ENCODE measurements at regions not wholly inside any gene's neighbourhood (a gene's known extent, or its start where the extent isn't known, plus 50 kb on each side); places are given as distances from the start of the nearest gene placed in this dataset.

DNA sequence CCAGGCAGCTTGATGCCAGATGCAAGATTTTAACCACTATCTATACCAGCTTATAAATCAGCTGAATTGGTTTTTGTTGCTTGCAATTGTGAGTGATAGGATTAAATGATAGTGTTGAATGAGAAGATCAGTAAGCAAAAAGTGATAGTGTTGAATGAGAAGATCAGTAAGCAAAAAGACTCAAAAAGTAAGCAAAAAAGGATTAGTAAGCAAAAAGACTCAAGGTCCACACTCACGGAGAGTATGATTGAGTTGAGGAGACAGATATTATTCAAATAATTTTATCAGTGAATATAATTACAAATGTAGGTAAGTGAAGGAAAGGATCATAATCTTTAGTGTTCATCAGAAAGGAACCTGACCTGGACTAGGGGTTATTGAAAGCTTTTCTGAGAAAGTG, 58.0 kb upstream of the ARRDC3 start:
- Histone ChIP-seq H3K36me3 (ENCODE audit: control insufficient read depth in 2 of 2, extremely low read depth in 1 of 2, insufficient read depth in 2 of 2, low read length in 2 of 2) (no peaks in the 10 kb centered on the region), H3K79me2 (ENCODE audit: control insufficient read depth, insufficient read depth, low read length) (no peaks in the 10 kb centered on the region), H3K4me2 (ENCODE audit: insufficient read depth, low read length) (no peak overlapping the region), H3K27me3 (ENCODE audit: control insufficient read depth in 2 of 2, insufficient read depth in 2 of 2, low read length in 2 of 2) (no peaks in the 10 kb centered on the region), H3K9me3 (replicated peaks; ENCODE audit: control insufficient read depth, insufficient read depth, low read length) (no peaks in the 10 kb centered on the region), H3K9me1 (replicated peaks; ENCODE audit: control insufficient read depth, extremely low read depth, insufficient read depth, low read length) (no peaks in the 10 kb centered on the region), H3K27ac (ENCODE audit: insufficient read depth, low read depth, low read length) (no peak overlapping the region), H3K4me1 (ENCODE audit: control insufficient read depth, extremely low read depth, insufficient read depth, low read length) (no peaks in the 10 kb centered on the region), H2AFZ (ENCODE audit: low read depth, low read length) (no peak overlapping the region), H3K4me3 (replicated peaks in 1 of 3; ENCODE audit: insufficient read depth in 1 of 3, low read depth in 1 of 3, low read length in 3 of 3) (no peak overlapping the region), H4K20me1 (replicated peaks; ENCODE audit: control insufficient read depth, extremely low read depth, insufficient read depth, low read length) (no peaks in the 10 kb centered on the region), H3K9ac (replicated peaks; ENCODE audit: extremely low read depth, insufficient read depth, low read length) (no peak overlapping the region)
- TF ChIP-seq GATA2 (IDR thresholded peaks at IDR 0.05; ENCODE audit: insufficient read depth, insufficient read length, low read depth, low read length), result no peak
- TF ChIP-seq MYC (IDR thresholded peaks at IDR 0.05; ENCODE audit: low read depth, low read length), result no peak
- TF ChIP-seq JUN (IDR thresholded peaks at IDR 0.05; ENCODE audit: borderline replicate concordance, insufficient read depth, insufficient read length, low read depth), result no peak
- FAIRE-seq, result no peak
- ChIA-PET CTCF (interaction anchor here (1.4 to 3.2 kb wide), 2 partner anchors 22 to 638 kb away, joined by 4 to 10 read pairs; no protein-coding TSS in a partner anchor), POLR2A (no interaction called here)
- BruUV-seq (replicated peaks), result no TSS peak
- dilution Hi-C loops (cut with MboI; ENCODE audit: extremely low pct_ligation_motif_present, low sequenced_read_pairs) (no loop called here), intact Hi-C loops (cut with micrococcal nuclease) (no loop called here)
- no peak for DNase-seq (ENCODE audit: low read depth, low spot score)

- H3K27me3 ChIP-seq (ENCODE audit: control insufficient read depth in 2 of 2, insufficient read depth in 2 of 2, low read length in 2 of 2), result no peaks in the 10 kb centered on the region
- ChIA-PET CTCF (interaction anchor here (3.2 kb wide), 1 partner anchor 19 kb away, joined by 10 read pairs; no protein-coding TSS in a partner anchor), POLR2A (no interaction called here)
- H3K4me3 ChIP-seq (replicated peaks in 1 of 3; ENCODE audit: insufficient read depth in 1 of 3, low read depth in 1 of 3, low read length in 3 of 3), result no peak overlapping the region
- FAIRE-seq (no peak), DNase-seq (ENCODE audit: low read depth, low spot score) (no peak)
- intact Hi-C loops (cut with micrococcal nuclease), result no loop called here
- no peaks in the 10 kb centered on the region for H3K9me1 ChIP-seq (replicated peaks; ENCODE audit: control insufficient read depth, extremely low read depth, insufficient read depth, low read length)
- no peaks in the 10 kb centered on the region for H3K36me3 ChIP-seq (ENCODE audit: control insufficient read depth in 2 of 2, extremely low read depth in 1 of 2, insufficient read depth in 2 of 2, low read length in 2 of 2)
- TF ChIP-seq CTCF (IDR thresholded peaks at IDR 0.05; ENCODE audit: extremely low read depth in 1 of 2, insufficient read depth in 1 of 2, low read depth in 1 of 2, low read length in 2 of 2) (no peak), JUN (IDR thresholded peaks at IDR 0.05; ENCODE audit: borderline replicate concordance, insufficient read depth, insufficient read length, low read depth) (no peak), FOS (IDR thresholded peaks at IDR 0.05; ENCODE audit: borderline replicate concordance, insufficient read depth, low read length) (no peak), GATA2 (IDR thresholded peaks at IDR 0.05; ENCODE audit: insufficient read depth, insufficient read length, low read depth, low read length) (no peak), POLR2A (IDR thresholded peaks at IDR 0.05; ENCODE audit: low read depth, low read length) (no peak), MYC (IDR thresholded peaks at IDR 0.05; ENCODE audit: low read depth, low read length) (no peak), POLR2AphosphoS5 (IDR thresholded peaks at IDR 0.05; ENCODE audit: insufficient read depth, low read depth, low read length) (no peak), EZH2 (IDR thresholded peaks at IDR 0.05; ENCODE audit: borderline replicate concordance, low read depth, low read length, severe bottlenecking) (no peak)
- TF ChIP-seq, protein P1, sequence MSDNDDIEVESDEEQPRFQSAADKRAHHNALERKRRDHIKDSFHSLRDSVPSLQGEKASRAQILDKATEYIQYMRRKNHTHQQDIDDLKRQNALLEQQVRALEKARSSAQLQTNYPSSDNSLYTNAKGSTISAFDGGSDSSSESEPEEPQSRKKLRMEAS (IDR thresholded peaks at IDR 0.05; ENCODE audit: insufficient read depth, insufficient read length), result no peak
- H3K27ac ChIP-seq (ENCODE audit: insufficient read depth, low read depth, low read length), result no peak overlapping the region
- dilution Hi-C loops (cut with MboI; ENCODE audit: extremely low pct_ligation_motif_present, low sequenced_read_pairs), result no loop called here
- H3K79me2 ChIP-seq (ENCODE audit: control insufficient read depth, insufficient read depth, low read length), result no peaks in the 10 kb centered on the region
- H3K4me1 ChIP-seq (ENCODE audit: control insufficient read depth, extremely low read depth, insufficient read depth, low read length), result no peaks in the 10 kb centered on the region
- H3K9me3 ChIP-seq (replicated peaks; ENCODE audit: control insufficient read depth, insufficient read depth, low read length), result no peaks in the 10 kb centered on the region
- no peak overlapping the region for H3K4me2 ChIP-seq (ENCODE audit: insufficient read depth, low read length)
- no TSS peak for BruUV-seq (replicated peaks)
- no peak overlapping the region for H2AFZ ChIP-seq (ENCODE audit: low read depth, low read length)
- H3K9ac ChIP-seq (replicated peaks; ENCODE audit: extremely low read depth, insufficient read depth, low read length), result no peak overlapping the region
- H4K20me1 ChIP-seq (replicated peaks; ENCODE audit: control insufficient read depth, extremely low read depth, insufficient read depth, low read length), result no peaks in the 10 kb centered on the region
These were observed 55.8 kb upstream of the ARRDC3 start for GRCh38 chr5:91438871-91439270.

All from endothelial cell of umbilical vein (primary cell).